IMR-90 (cell line): ENCODE measurements at regions not wholly inside any gene's neighbourhood (a gene's known extent, or its start where the extent isn't known, plus 50 kb on each side); places are given as distances from the start of the nearest gene placed in this dataset.
"Not testable (repeated sequence)": the region's sequence is repeated elsewhere in the genome, so short reads cannot be mapped to it uniquely, and the experiment has no call there.

Experiments
- ATAC-seq: fragments of 200-7000 bp; cut with Tn5 transposase; 2 replicates; pipeline ENCODE4 v1.9.1; 2020; ENCODE audit warnings: low read depth, mild to moderate bottlenecking, moderate library complexity
- BruUV-seq: library from RNA; stranded (reverse); fragments of 400-500 nt; replicated peaks from 2 replicates; lab custom pipeline; 2021; lab: Mats Ljungman, UMichigan
- CTCF ChIA-PET: fragments of 300-600 bp; formaldehyde crosslinking; extraction: SDS; loops from one replicate; lab custom pipeline; 2021; ENCODE audit warnings: antibody characterized with exemption; lab: Yijun Ruan, JAX
- POLR2A ChIA-PET: fragments of 300-600 bp; sonication (Branson Sonifier 250); formaldehyde crosslinking; loops from one replicate; lab custom pipeline; 2022; ENCODE audit warnings: antibody characterized with exemption; ENCODE audit not compliant: unreplicated experiment; lab: Charles Lee
- DNase-seq: peaks from one replicate; pipeline ENCODE4 v3.0.0; 2013
- H2AFZ ChIP-seq: replicated peaks from 2 replicates; pipeline ENCODE3; 2013; ENCODE audit warnings: low read length, mild to moderate bottlenecking; ENCODE audit not compliant: poor library complexity
- H2AK5ac ChIP-seq: 2 replicates; pipeline ENCODE4 v1.6.1; 2013; ENCODE audit warnings: low read depth, low read length, inconsistent platforms
- H2AK9ac ChIP-seq: replicated peaks from 2 replicates; pipeline ENCODE3; 2013; ENCODE audit warnings: mild to moderate bottlenecking, low read depth, low read length, moderate library complexity; ENCODE audit not compliant: poor library complexity
- H2BK120ac ChIP-seq: 2 replicates; pipeline ENCODE4 v1.6.1; 2013; ENCODE audit warnings: low read depth, low read length, inconsistent platforms
- H2BK15ac ChIP-seq: 3 replicates; pipeline ENCODE4 v1.6.1; 2013; ENCODE audit warnings: low read depth, low read length, inconsistent platforms
- H2BK20ac ChIP-seq: 2 replicates; pipeline ENCODE4 v1.6.1; 2013; ENCODE audit warnings: low read depth, mild to moderate bottlenecking, inconsistent platforms, low read length, moderate library complexity
- H2BK5ac ChIP-seq: 2 replicates; pipeline ENCODE4 v1.6.1; 2013; ENCODE audit warnings: mild to moderate bottlenecking, low read depth, low read length, inconsistent platforms; ENCODE audit not compliant: poor library complexity, severe bottlenecking
- H3K14ac ChIP-seq: replicated peaks from 2 replicates; pipeline ENCODE4 v1.6.1; 2013; ENCODE audit warnings: low read depth, low read length, inconsistent platforms
- H3K18ac ChIP-seq: 2 replicates; pipeline ENCODE4 v1.6.1; 2013; ENCODE audit warnings: low read depth, low read length, control low read depth
- H3K23ac ChIP-seq: 2 replicates; pipeline ENCODE4 v1.6.1; 2013; ENCODE audit warnings: low read depth, low read length, inconsistent platforms
- H3K27ac ChIP-seq: 2 replicates; pipeline ENCODE4 v1.5.1; 2013; ENCODE audit warnings: mild to moderate bottlenecking, control low read depth, low read length; ENCODE audit not compliant: insufficient read depth
- H3K27me3 ChIP-seq: 2 replicates; pipeline ENCODE4 v1.6.1; 2013; ENCODE audit warnings: low read length; ENCODE audit not compliant: control insufficient read depth, insufficient read depth
- H3K36me3 ChIP-seq: 2 replicates; pipeline ENCODE4 v1.6.1; 2013; ENCODE audit warnings: low read length, mixed read lengths; ENCODE audit not compliant: control insufficient read depth, insufficient read depth
- H3K4ac ChIP-seq: 2 replicates; pipeline ENCODE4 v1.6.1; 2013; ENCODE audit warnings: low read depth, low read length, inconsistent platforms
- H3K4me1 ChIP-seq: 2 replicates; pipeline ENCODE4 v1.6.1; 2013; ENCODE audit warnings: low read length, mixed read lengths; ENCODE audit not compliant: control insufficient read depth, insufficient read depth
- H3K4me2 ChIP-seq: 2 replicates; pipeline ENCODE4 v1.6.1; 2013; ENCODE audit warnings: low read depth, mild to moderate bottlenecking, control low read depth, low read length, moderate library complexity
- H3K4me3 ChIP-seq: 2 replicates; pipeline ENCODE4 v1.5.1; 2013; ENCODE audit warnings: low read depth, mild to moderate bottlenecking, control low read depth, low read length, moderate library complexity; ENCODE audit not compliant: insufficient read depth
- H3K56ac ChIP-seq: 2 replicates; pipeline ENCODE4 v1.6.1; 2013; ENCODE audit warnings: low read length, inconsistent platforms; ENCODE audit not compliant: insufficient read depth; ENCODE audit errors: extremely low read depth
- H3K79me1 ChIP-seq, 2 experiments: 2 replicates each; pipeline ENCODE4 v1.6.1; 2013; ENCODE audit warnings: low read length in 2 of 2, inconsistent platforms in 1 of 2, low read depth in 1 of 2
- H3K9ac ChIP-seq: 2 replicates; pipeline ENCODE4 v1.6.1; 2013; ENCODE audit warnings: low read depth, low read length, control low read depth
- H3K9me1 ChIP-seq: 2 replicates; pipeline ENCODE4 v1.6.1; 2013; ENCODE audit warnings: low read length, inconsistent platforms; ENCODE audit not compliant: insufficient read depth
- H3K9me3 ChIP-seq: 2 replicates; pipeline ENCODE4 v1.6.1; 2013; ENCODE audit warnings: low read length; ENCODE audit not compliant: control insufficient read depth, insufficient read depth
- H4K20me1 ChIP-seq: 2 replicates; pipeline ENCODE4 v1.6.1; 2013; ENCODE audit warnings: low read length, inconsistent platforms; ENCODE audit not compliant: insufficient read depth
- H4K5ac ChIP-seq: 2 replicates; pipeline ENCODE4 v1.6.1; 2013; ENCODE audit warnings: mild to moderate bottlenecking, low read depth, low read length, control low read depth
- H4K8ac ChIP-seq, 2 experiments: 2 replicates each; pipeline ENCODE4 v1.6.1; 2013; ENCODE audit warnings: low read depth in 2 of 2, low read length in 2 of 2, control low read depth in 1 of 2, inconsistent platforms in 1 of 2
- H4K91ac ChIP-seq: 2 replicates; pipeline ENCODE4 v1.6.1; 2013; ENCODE audit warnings: low read depth, low read length, inconsistent platforms; ENCODE audit not compliant: insufficient read depth
- BHLHE40 ChIP-seq: fragments of 150-350 bp; IDR thresholded peaks from 2 replicates; pipeline ENCODE4 v1.6.1; 2016; ENCODE audit warnings: mild to moderate bottlenecking, low read depth, low read length
- MAFK ChIP-seq: IDR thresholded peaks from 2 replicates; pipeline ENCODE4 v1.6.1; 2012; ENCODE audit warnings: low read depth, low read length, improper control_type of control experiment
- NFE2L2 ChIP-seq: fragments of 150-350 bp; IDR thresholded peaks from 2 replicates; pipeline ENCODE4 v1.6.1; 2016; ENCODE audit warnings: low read depth, mild to moderate bottlenecking, low read length
- WGBS, 2 experiments: methylation state at CpG; one replicate each; pipeline versions ENCODE4 v1.1.5 to v1.1.7; 2013; ENCODE audit warnings: missing lambda C conversion rate in 2 of 2; ENCODE audit not compliant: insufficient read length in 1 of 2; ENCODE audit errors: extremely low coverage in 2 of 2; 5-methylcytosine and 5-hydroxymethylcytosine counted together
- dilution Hi-C: fragments of 300-500 bp; cut with HindIII; formaldehyde crosslinking; loops from one replicate; pipeline ENCODE4 v1.14.3; 2018; ENCODE audit warnings: low sequenced_read_pairs; ENCODE audit not compliant: unreplicated experiment
- in situ Hi-C: fragments of 300-500 bp; cut with MboI; formaldehyde crosslinking; loops from 3 replicates; pipeline ENCODE4 v1.14.3; 2019; ENCODE audit warnings: low sequenced_read_pairs, inconsistent platforms, mixed read lengths
- intact Hi-C: fragments of 100-400 bp; cut with micrococcal nuclease; formaldehyde crosslinking; loops from 2 replicates; pipeline ENCODE4 v1.10.0; 2022

GRCh38 chr1:229019663-229020271 is 251.1 kb upstream of the RAB4A start:
- Histone ChIP-seq H3K4me3 (no peak overlapping the region), H3K18ac (no peak overlapping the region), H2BK120ac (no peak overlapping the region), H4K5ac (no peak overlapping the region), H3K4me1 (peaks cover 3% of the 10 kb centered on the region; the same call in 1 of the 2 replicates), H4K20me1 (no peaks in the 10 kb centered on the region), H3K27me3 (peaks cover 10% of the 10 kb centered on the region), H3K9me1 (peaks cover 3% of the 10 kb centered on the region; the same call in 1 of the 2 replicates), H3K14ac (no peak overlapping the region), H3K79me1 (no peaks in the 10 kb centered on the region), H3K9ac (no peak overlapping the region), H2AFZ (no peak overlapping the region), H2BK20ac (no peak overlapping the region), H2BK5ac (no peak overlapping the region), H3K9me3 (peaks cover 3% of the 10 kb centered on the region; the same call in 1 of the 2 replicates), H2BK15ac (no peak overlapping the region), H3K4me2 (no peak overlapping the region), H4K8ac (no peak overlapping the region), H2AK9ac (no peak overlapping the region), H3K56ac (no peak overlapping the region), H4K91ac (no peak overlapping the region), H3K4ac (no peak overlapping the region), H3K27ac (no peak overlapping the region), H3K23ac (no peak overlapping the region), H2AK5ac (no peak overlapping the region), H3K36me3 (no peaks in the 10 kb centered on the region)
- intact Hi-C loops, result no loop called here
- TF ChIP-seq MAFK (no peak), BHLHE40 (no peak), NFE2L2 (no peak)
- BruUV-seq, result no TSS peak
- dilution Hi-C loops, result no loop called here
- CTCF ChIA-PET, result interaction anchor here (1.2 kb wide), 1 partner anchor 10 kb away, joined by 5 read pairs; no protein-coding TSS in a partner anchor
- WGBS, 2 experiments, result no CpG with 5 or more reads among the region's 8 CpGs
- in situ Hi-C loops, result no loop called here
- ATAC-seq (no peak), DNase-seq (no peak)
- POLR2A ChIA-PET, result no interaction called here

GRCh38 chr1:229021034-229021433 is 249.9 kb upstream of the RAB4A start:
- POLR2A ChIA-PET, H3K4me2 ChIP-seq, H4K8ac ChIP-seq, H3K4ac ChIP-seq, H3K56ac ChIP-seq, H2BK120ac ChIP-seq, BruUV-seq, CTCF ChIA-PET, H2BK20ac ChIP-seq, H4K20me1 ChIP-seq, H4K91ac ChIP-seq, H4K5ac ChIP-seq, H3K36me3 ChIP-seq, H3K4me1 ChIP-seq, dilution Hi-C loops, H3K18ac ChIP-seq, H3K9me1 ChIP-seq, H2AK5ac ChIP-seq, H2AK9ac ChIP-seq, DNase-seq, H2BK5ac ChIP-seq, H2BK15ac ChIP-seq, H3K4me3 ChIP-seq, H2AFZ ChIP-seq, H3K27ac ChIP-seq, in situ Hi-C loops, H3K9me3 ChIP-seq, H3K79me1 ChIP-seq, H3K9ac ChIP-seq, ATAC-seq, H3K23ac ChIP-seq, intact Hi-C loops, H3K14ac ChIP-seq: not testable (repeated sequence)
- no CpG with 5 or more reads among the region's 1 CpG for WGBS, 2 experiments
- H3K27me3 ChIP-seq, result peaks cover 10% of the 10 kb centered on the region
